IMR-90 (cell line): ENCODE measurements at regions not wholly inside any gene's neighbourhood (a gene's known extent, or its start where the extent isn't known, plus 50 kb on each side); places are given as distances from the start of the nearest gene placed in this dataset.

Experiments used
- CEBPB ChIP-seq: IDR thresholded peaks from 2 replicates; pipeline ENCODE4 v1.6.1; 2012; ENCODE audit warnings: low read depth, low read length, improper control_type of control experiment
- CHD1 ChIP-seq: IDR thresholded peaks from 2 replicates; pipeline ENCODE4 v1.6.1; 2012; ENCODE audit warnings: low read depth, low read length, improper control_type of control experiment
- CTCF ChIP-seq: conservative IDR thresholded peaks from 2 replicates; pipeline ENCODE4 v1.5.1; 2012; ENCODE audit warnings: mild to moderate bottlenecking, low read depth, low read length, improper control_type of control experiment
- ELK1 ChIP-seq: fragments of 150-350 bp; IDR thresholded peaks from 2 replicates; pipeline ENCODE4 v1.6.1; 2016; ENCODE audit warnings: low read depth, mild to moderate bottlenecking, low read length, moderate library complexity, borderline replicate concordance
- MAFK ChIP-seq: IDR thresholded peaks from 2 replicates; pipeline ENCODE4 v1.6.1; 2012; ENCODE audit warnings: low read depth, low read length, improper control_type of control experiment
- MAZ ChIP-seq: IDR thresholded peaks from 2 replicates; pipeline ENCODE4 v1.6.1; 2012; ENCODE audit warnings: low read depth, mild to moderate bottlenecking, low read length, improper control_type of control experiment, moderate library complexity, borderline replicate concordance
- MXI1 ChIP-seq: IDR thresholded peaks from 2 replicates; pipeline ENCODE4 v1.6.1; 2012; ENCODE audit warnings: low read depth, mild to moderate bottlenecking, low read length, moderate library complexity, borderline replicate concordance
- NFE2L2 ChIP-seq: fragments of 150-350 bp; IDR thresholded peaks from 2 replicates; pipeline ENCODE4 v1.6.1; 2016; ENCODE audit warnings: low read depth, mild to moderate bottlenecking, low read length
- POLR2A ChIP-seq: IDR thresholded peaks from 2 replicates; pipeline ENCODE4 v1.6.1; 2012; ENCODE audit warnings: mild to moderate bottlenecking, low read depth, low read length
- RAD21 ChIP-seq: IDR thresholded peaks from 2 replicates; pipeline ENCODE4 v1.6.1; 2012; ENCODE audit warnings: low read length, improper control_type of control experiment
- RCOR1 ChIP-seq: IDR thresholded peaks from 2 replicates; pipeline ENCODE4 v1.6.1; 2012; ENCODE audit warnings: mild to moderate bottlenecking, low read length, improper control_type of control experiment; ENCODE audit not compliant: insufficient replicate concordance
- RFX5 ChIP-seq: IDR thresholded peaks from 2 replicates; pipeline ENCODE4 v1.8.0; 2012; ENCODE audit warnings: low read depth, mild to moderate bottlenecking, low read length, moderate library complexity
- SMC3 ChIP-seq: fragments of 150-350 bp; IDR thresholded peaks from 2 replicates; pipeline ENCODE4 v1.6.1; 2016; ENCODE audit warnings: low read depth, mild to moderate bottlenecking, antibody characterized with exemption, low read length, moderate library complexity
- USF2 ChIP-seq: fragments of 150-350 bp; IDR thresholded peaks from 2 replicates; pipeline ENCODE4 v1.6.1; 2017; ENCODE audit warnings: mild to moderate bottlenecking, antibody characterized with exemption, low read length, low read depth

GRCh38 chr12:39006286-39006685 lies 100.9 kb upstream of the CPNE8 start:
- TF ChIP-seq CTCF: no peak
- TF ChIP-seq POLR2A: no peak
- TF ChIP-seq RFX5: no peak
- no peak for TF ChIP-seq SMC3
- no peak for TF ChIP-seq MXI1
- no peak for TF ChIP-seq CEBPB
- no peak for TF ChIP-seq USF2
- no peak for TF ChIP-seq ELK1
- no peak for TF ChIP-seq RCOR1
- TF ChIP-seq MAZ: no peak
- TF ChIP-seq NFE2L2: no peak
- TF ChIP-seq RAD21: no peak
- TF ChIP-seq CHD1: no peak
- TF ChIP-seq MAFK: no peak
